ENCODE measurements at regions not wholly inside any gene's neighbourhood (a gene's known extent, or its start where the extent isn't known, plus 50 kb on each side); places are given as distances from the start of the nearest gene placed in this dataset.
A peak's percentile ranks its signal among the peaks of the same experiment; 100 is the strongest.

DNA sequence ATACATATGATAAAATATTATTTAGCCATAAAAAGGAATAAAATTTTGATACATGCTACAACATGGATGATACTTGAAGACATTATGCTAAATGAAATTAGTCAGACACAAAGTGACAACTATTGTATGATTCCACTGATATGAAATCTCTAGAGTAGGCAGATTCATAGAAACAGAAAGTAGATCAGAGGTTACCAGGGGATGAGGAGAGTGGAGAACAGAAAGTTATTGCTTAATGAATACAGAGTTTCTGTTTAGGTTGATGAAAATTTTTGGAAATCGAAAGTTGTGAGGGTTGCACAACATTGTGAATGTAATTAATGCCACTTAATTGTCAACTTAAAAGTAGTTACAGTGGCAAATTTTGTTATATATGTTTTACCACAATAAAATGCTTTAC is 315.7 kb upstream of the USP25 start:
- no peak for TF ChIP-seq CTCF (IDR thresholded peaks at IDR 0.05)
- H3K4me3 Mint-ChIP-seq = no peak overlapping the region
- H3K27ac Mint-ChIP-seq = no peak overlapping the region
- H3K9me3 Mint-ChIP-seq = peaks cover 5% of the 10 kb centered on the region
- no peak for DNase-seq
- peaks cover 30% of the 10 kb centered on the region for H3K4me1 Mint-ChIP-seq
- H3K27me3 Mint-ChIP-seq (ENCODE audit: low read depth, poor library complexity) = no peaks in the 10 kb centered on the region
- H3K36me3 Mint-ChIP-seq (ENCODE audit: low read depth) = peaks cover 14% of the 10 kb centered on the region

DNA sequence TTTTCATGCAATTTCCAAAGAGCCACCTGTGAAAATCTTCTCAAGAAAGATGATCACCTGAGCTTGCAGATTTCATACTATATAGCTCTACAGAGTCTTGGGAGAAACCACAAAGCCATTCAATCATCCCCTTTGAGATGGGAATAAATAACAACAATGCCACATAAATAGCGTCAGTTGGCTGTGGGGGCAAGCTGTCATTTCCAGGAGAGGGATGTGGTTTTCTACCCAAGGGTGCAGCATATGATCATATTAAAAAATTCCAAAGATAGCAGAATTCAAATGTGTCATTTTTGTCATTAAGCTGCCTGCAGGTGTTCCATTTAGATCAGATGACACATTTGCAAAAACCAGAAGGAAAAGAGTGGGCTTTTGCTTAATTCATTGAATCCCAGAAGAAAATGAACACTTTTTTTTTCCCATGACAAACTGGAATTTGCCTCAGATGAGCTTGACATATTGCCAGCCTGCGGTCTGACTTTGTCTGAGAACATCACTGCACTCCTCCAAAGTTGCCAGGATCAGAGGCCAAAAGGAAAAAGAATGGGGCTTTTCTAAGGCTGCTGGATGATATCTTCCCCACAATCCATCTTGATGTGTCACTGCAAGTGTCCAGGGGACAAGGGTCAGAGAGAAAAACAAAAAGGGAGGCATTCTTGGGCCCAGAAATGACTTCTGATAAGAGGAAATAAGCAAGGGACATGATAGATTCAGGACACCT is 314.1 kb upstream of the USP25 start:
- Mint-ChIP-seq H3K27me3 (ENCODE audit: low read depth, poor library complexity) (no peaks in the 10 kb centered on the region), H3K9me3 (peaks cover 5% of the 10 kb centered on the region), H3K4me3 (no peak overlapping the region), H3K4me1 (peaks cover 46% of the 10 kb centered on the region), H3K36me3 (ENCODE audit: low read depth) (peaks cover 18% of the 10 kb centered on the region), H3K27ac (peak overlapping the region; percentile 82)
- no peak for TF ChIP-seq CTCF (IDR thresholded peaks at IDR 0.05)
- no peak for DNase-seq

GRCh38 chr21:15421441-15421881 is 308.3 kb upstream of the USP25 start:
- Mint-ChIP-seq H3K36me3 (ENCODE audit: low read depth) (peaks cover 10% of the 10 kb centered on the region), H3K4me3 (no peak overlapping the region), H3K9me3 (peaks cover 5% of the 10 kb centered on the region), H3K4me1 (peaks cover 43% of the 10 kb centered on the region), H3K27me3 (ENCODE audit: low read depth, poor library complexity) (peaks cover 3% of the 10 kb centered on the region), H3K27ac (no peak overlapping the region)
- DNase-seq = no peak
- TF ChIP-seq CTCF (IDR thresholded peaks at IDR 0.05) = no peak

DNA sequence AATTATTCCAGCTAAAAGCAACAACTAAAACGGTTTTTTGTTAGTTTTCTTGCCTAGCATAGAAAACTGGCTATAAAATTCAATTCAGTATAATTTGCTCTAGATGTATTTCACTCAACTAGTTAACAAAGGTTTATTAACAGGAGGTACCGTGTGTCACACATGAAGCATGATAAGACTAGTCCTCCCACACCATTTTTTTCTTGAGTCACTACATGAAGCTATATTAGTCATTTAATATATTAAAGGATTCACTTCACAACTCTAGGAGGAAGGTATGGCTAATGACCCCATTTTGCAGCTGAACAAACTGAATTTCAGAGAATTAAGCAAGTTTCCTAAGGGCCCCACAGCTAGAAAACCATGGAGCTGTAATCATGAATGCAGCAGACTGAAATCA is 307.8 kb upstream of the USP25 start:
- Mint-ChIP-seq H3K36me3 (ENCODE audit: low read depth) (peaks cover 10% of the 10 kb centered on the region), H3K9me3 (peaks cover 5% of the 10 kb centered on the region), H3K4me1 (peaks cover 41% of the 10 kb centered on the region), H3K27me3 (ENCODE audit: low read depth, poor library complexity) (peaks cover 3% of the 10 kb centered on the region), H3K27ac (no peak overlapping the region), H3K4me3 (no peak overlapping the region)
- DNase-seq = no peak
- TF ChIP-seq CTCF (IDR thresholded peaks at IDR 0.05) = no peak

DNA sequence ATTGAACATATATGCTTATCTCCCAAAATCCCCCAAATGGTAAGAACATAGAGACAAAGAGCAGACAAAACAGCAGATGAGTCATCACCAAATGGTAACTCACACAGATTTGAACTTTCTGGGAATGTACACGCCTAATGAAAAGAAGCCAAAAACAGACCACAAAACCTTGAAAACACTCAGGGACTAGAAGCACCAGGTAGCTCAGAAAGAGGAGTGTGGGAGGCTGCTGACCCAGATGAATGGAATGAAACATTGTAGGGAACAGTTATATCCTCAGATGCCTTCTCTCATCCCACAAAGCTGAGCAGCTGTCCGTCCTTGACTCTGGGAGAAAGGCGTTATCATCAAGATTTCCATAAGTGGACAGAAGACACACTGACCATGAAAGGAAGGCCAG is 307.0 kb upstream of the USP25 start:
- H3K27ac Mint-ChIP-seq = peak overlapping the region; percentile 29
- peaks cover 3% of the 10 kb centered on the region for H3K27me3 Mint-ChIP-seq (ENCODE audit: low read depth, poor library complexity)
- peaks cover 41% of the 10 kb centered on the region for H3K4me1 Mint-ChIP-seq
- H3K4me3 Mint-ChIP-seq = no peak overlapping the region
- H3K36me3 Mint-ChIP-seq (ENCODE audit: low read depth) = peaks cover 10% of the 10 kb centered on the region
- H3K9me3 Mint-ChIP-seq = peaks cover 5% of the 10 kb centered on the region
- DNase-seq = no peak
- TF ChIP-seq CTCF (IDR thresholded peaks at IDR 0.05) = no peak

All from nephron progenitor cell (in vitro differentiated cells).